ENCODE measurements at regions not wholly inside any gene's neighbourhood (a gene's known extent, or its start where the extent isn't known, plus 50 kb on each side); places are given as distances from the start of the nearest gene placed in this dataset.
A peak's percentile ranks its signal among the peaks of the same experiment; 100 is the strongest.

- no peaks in the 10 kb centered on the region for H3K79me1 ChIP-seq (ENCODE audit: low read length)
- WGBS (ENCODE audit: extremely low coverage, insufficient coverage, insufficient read length): no CpG with 5 or more reads among the region's 9 CpGs
Measured at GRCh38 chr14:97107080-97107479, 309.9 kb downstream of the VRK1 start.

GRCh38 chr14:97107760-97108159, 310.6 kb downstream of the VRK1 start:
- Histone ChIP-seq H3K4ac (ENCODE audit: low read depth, low read length) (no peak overlapping the region), H2AFZ (ENCODE audit: insufficient read depth, low read length, poor library complexity) (no peak overlapping the region), H3K4me2 (ENCODE audit: low read length) (no peak overlapping the region), H3K14ac (ENCODE audit: low read length) (no peak overlapping the region), H2BK120ac (ENCODE audit: insufficient read depth, low read length, poor library complexity) (no peak overlapping the region), H3K4me1 (ENCODE audit: control insufficient read depth in 1 of 2, insufficient read depth in 2 of 2, low read length in 2 of 2) (no peaks in the 10 kb centered on the region), H4K8ac (ENCODE audit: low read depth, low read length) (no peak overlapping the region), H2BK5ac (ENCODE audit: low read depth, low read length, poor library complexity) (no peak overlapping the region), H3K23ac (ENCODE audit: low read length) (no peak overlapping the region), H3K9ac (ENCODE audit: low read length) (no peak overlapping the region), H3K18ac (ENCODE audit: low read length) (no peak overlapping the region), H3K79me1 (ENCODE audit: low read length) (no peaks in the 10 kb centered on the region), H4K91ac (ENCODE audit: low read depth, low read length) (no peak overlapping the region), H3K27me3 (ENCODE audit: insufficient read depth, low read length) (no peaks in the 10 kb centered on the region), H2AK5ac (ENCODE audit: low read length) (no peak overlapping the region), H3K36me3 (ENCODE audit: control insufficient read depth in 1 of 2, insufficient read depth in 2 of 2, low read length in 2 of 2) (no peaks in the 10 kb centered on the region), H3K79me2 (ENCODE audit: control insufficient read depth, insufficient read depth, low read length, poor library complexity) (no peaks in the 10 kb centered on the region), H4K12ac (ENCODE audit: low read depth, low read length) (no peak overlapping the region), H3K27ac (ENCODE audit: low read depth, low read length) (no peak overlapping the region), H2BK12ac (ENCODE audit: low read length) (no peak overlapping the region), H3K9me3 (ENCODE audit: insufficient read depth, low read depth, low read length) (peaks cover 3% of the 10 kb centered on the region), H3K4me3 (ENCODE audit: low read depth, low read length) (no peak overlapping the region)
- peak; percentile 18 to 35 for DNase-seq
- no CpG with 5 or more reads among the region's 4 CpGs for WGBS (ENCODE audit: extremely low coverage, insufficient coverage, insufficient read length)

More at GRCh38 chr14:97107080-97107479, 309.9 kb downstream of the VRK1 start:
- Histone ChIP-seq H3K18ac (ENCODE audit: low read length) (no peak overlapping the region), H4K12ac (ENCODE audit: low read depth, low read length) (no peak overlapping the region), H2BK5ac (ENCODE audit: low read depth, low read length, poor library complexity) (no peak overlapping the region), H3K36me3 (ENCODE audit: control insufficient read depth in 1 of 2, insufficient read depth in 2 of 2, low read length in 2 of 2) (no peaks in the 10 kb centered on the region), H3K9ac (ENCODE audit: low read length) (no peak overlapping the region), H2AK5ac (ENCODE audit: low read length) (no peak overlapping the region), H3K9me3 (ENCODE audit: insufficient read depth, low read depth, low read length) (peaks cover 3% of the 10 kb centered on the region), H3K4ac (ENCODE audit: low read depth, low read length) (no peak overlapping the region), H4K8ac (ENCODE audit: low read depth, low read length) (no peak overlapping the region), H3K4me2 (ENCODE audit: low read length) (no peak overlapping the region), H2AFZ (ENCODE audit: insufficient read depth, low read length, poor library complexity) (no peak overlapping the region), H4K91ac (ENCODE audit: low read depth, low read length) (no peak overlapping the region), H3K27ac (ENCODE audit: low read depth, low read length) (no peak overlapping the region), H3K79me2 (ENCODE audit: control insufficient read depth, insufficient read depth, low read length, poor library complexity) (no peaks in the 10 kb centered on the region), H2BK120ac (ENCODE audit: insufficient read depth, low read length, poor library complexity) (no peak overlapping the region), H3K4me1 (ENCODE audit: control insufficient read depth in 1 of 2, insufficient read depth in 2 of 2, low read length in 2 of 2) (no peaks in the 10 kb centered on the region), H3K4me3 (ENCODE audit: low read depth, low read length) (no peak overlapping the region), H3K27me3 (ENCODE audit: insufficient read depth, low read length) (no peaks in the 10 kb centered on the region), H2BK12ac (ENCODE audit: low read length) (no peak overlapping the region), H3K14ac (ENCODE audit: low read length) (no peak overlapping the region), H3K23ac (ENCODE audit: low read length) (no peak overlapping the region)
- peak; percentile 61 to 64 for DNase-seq

GRCh38 chr14:97109234-97109633, 312.1 kb downstream of the VRK1 start:
- Histone ChIP-seq H3K27ac (ENCODE audit: low read depth, low read length) (no peak overlapping the region), H2BK120ac (ENCODE audit: insufficient read depth, low read length, poor library complexity) (no peak overlapping the region), H4K12ac (ENCODE audit: low read depth, low read length) (no peak overlapping the region), H3K4me3 (ENCODE audit: low read depth, low read length) (no peak overlapping the region), H3K4me1 (ENCODE audit: control insufficient read depth in 1 of 2, insufficient read depth in 2 of 2, low read length in 2 of 2) (no peaks in the 10 kb centered on the region), H3K9ac (ENCODE audit: low read length) (no peak overlapping the region), H4K8ac (ENCODE audit: low read depth, low read length) (no peak overlapping the region), H2BK5ac (ENCODE audit: low read depth, low read length, poor library complexity) (no peak overlapping the region), H4K91ac (ENCODE audit: low read depth, low read length) (no peak overlapping the region), H3K79me1 (ENCODE audit: low read length) (no peaks in the 10 kb centered on the region), H3K4me2 (ENCODE audit: low read length) (no peak overlapping the region), H3K4ac (ENCODE audit: low read depth, low read length) (no peak overlapping the region), H3K14ac (ENCODE audit: low read length) (no peak overlapping the region), H3K18ac (ENCODE audit: low read length) (no peak overlapping the region), H2AK5ac (ENCODE audit: low read length) (no peak overlapping the region), H3K36me3 (ENCODE audit: control insufficient read depth in 1 of 2, insufficient read depth in 2 of 2, low read length in 2 of 2) (no peaks in the 10 kb centered on the region), H3K23ac (ENCODE audit: low read length) (no peak overlapping the region), H3K9me3 (ENCODE audit: insufficient read depth, low read depth, low read length) (peaks cover 3% of the 10 kb centered on the region), H3K27me3 (ENCODE audit: insufficient read depth, low read length) (no peaks in the 10 kb centered on the region), H2BK12ac (ENCODE audit: low read length) (no peak overlapping the region), H3K79me2 (ENCODE audit: control insufficient read depth, insufficient read depth, low read length, poor library complexity) (no peaks in the 10 kb centered on the region), H2AFZ (ENCODE audit: insufficient read depth, low read length, poor library complexity) (no peak overlapping the region)
- WGBS (ENCODE audit: extremely low coverage, insufficient coverage, insufficient read length): no CpG with 5 or more reads among the region's 7 CpGs
- no peak for DNase-seq

- Histone ChIP-seq H3K27me3 (ENCODE audit: insufficient read depth, low read length) (no peaks in the 10 kb centered on the region), H3K14ac (ENCODE audit: low read length) (no peak overlapping the region), H3K18ac (ENCODE audit: low read length) (no peak overlapping the region), H2AK5ac (ENCODE audit: low read length) (no peak overlapping the region), H2BK120ac (ENCODE audit: insufficient read depth, low read length, poor library complexity) (no peak overlapping the region), H2BK5ac (ENCODE audit: low read depth, low read length, poor library complexity) (no peak overlapping the region), H3K4me1 (ENCODE audit: control insufficient read depth in 1 of 2, insufficient read depth in 2 of 2, low read length in 2 of 2) (no peaks in the 10 kb centered on the region), H3K4me2 (ENCODE audit: low read length) (no peak overlapping the region), H2AFZ (ENCODE audit: insufficient read depth, low read length, poor library complexity) (no peak overlapping the region), H3K36me3 (ENCODE audit: control insufficient read depth in 1 of 2, insufficient read depth in 2 of 2, low read length in 2 of 2) (no peaks in the 10 kb centered on the region), H3K4ac (ENCODE audit: low read depth, low read length) (no peak overlapping the region), H3K79me1 (ENCODE audit: low read length) (no peaks in the 10 kb centered on the region), H3K27ac (ENCODE audit: low read depth, low read length) (no peak overlapping the region), H4K8ac (ENCODE audit: low read depth, low read length) (no peak overlapping the region), H2BK12ac (ENCODE audit: low read length) (no peak overlapping the region), H3K4me3 (ENCODE audit: low read depth, low read length) (no peak overlapping the region), H4K12ac (ENCODE audit: low read depth, low read length) (no peak overlapping the region), H3K9ac (ENCODE audit: low read length) (no peak overlapping the region), H3K23ac (ENCODE audit: low read length) (no peak overlapping the region), H3K79me2 (ENCODE audit: control insufficient read depth, insufficient read depth, low read length, poor library complexity) (no peaks in the 10 kb centered on the region), H3K9me3 (ENCODE audit: insufficient read depth, low read depth, low read length) (peaks cover 3% of the 10 kb centered on the region), H4K91ac (ENCODE audit: low read depth, low read length) (no peak overlapping the region)
- WGBS (ENCODE audit: extremely low coverage, insufficient coverage, insufficient read length): no CpG with 5 or more reads among the region's 7 CpGs
- DNase-seq: no peak
Measured at GRCh38 chr14:97113339-97113738, 316.2 kb downstream of the VRK1 start.
